Loucy (cell line): ENCODE measurements at regions not wholly inside any gene's neighbourhood (a gene's known extent, or its start where the extent isn't known, plus 50 kb on each side); places are given as distances from the start of the nearest gene placed in this dataset.

ENCODE experiments used
- CTCF ChIP-seq: fragments of 200-600 bp; sonication (generic); conservative IDR thresholded peaks from 2 replicates; pipeline ENCODE4 v1.5.1; 2014; ENCODE audit warnings: mild to moderate bottlenecking, antibody characterized with exemption, low read length
- EZH2phosphoT487 ChIP-seq: fragments of 200-600 bp; IDR thresholded peaks from 2 replicates; pipeline ENCODE4 v1.6.1; 2018; ENCODE audit warnings: antibody characterized with exemption, mild to moderate bottlenecking, moderate library complexity, borderline replicate concordance

DNA sequence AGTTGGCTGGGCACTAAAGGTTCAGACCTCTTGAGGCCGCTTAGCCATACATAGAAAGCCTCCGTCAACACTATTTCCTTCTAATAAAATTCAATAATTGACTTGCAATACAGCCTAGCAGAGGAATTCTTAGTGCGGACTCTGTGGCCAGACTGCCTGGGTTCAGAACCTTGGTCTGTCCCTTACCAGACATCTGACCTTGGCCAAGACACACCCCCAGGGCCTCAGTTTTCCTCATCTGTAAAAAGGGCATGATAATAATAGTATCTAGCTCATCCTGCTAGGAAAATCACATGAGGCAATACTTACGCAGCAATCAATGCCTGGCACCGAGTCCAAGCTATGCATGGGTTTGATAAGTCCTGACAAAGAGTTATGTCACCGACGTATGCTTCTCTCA, 148.2 kb upstream of the SOD1 start:
- no peak for TF ChIP-seq CTCF
- TF ChIP-seq EZH2phosphoT487, result no peak
